SK-N-SH treated with all-trans-retinoic acid at 6 μM for 48 hours (cell line): ENCODE measurements at regions not wholly inside any gene's neighbourhood (a gene's known extent, or its start where the extent isn't known, plus 50 kb on each side); places are given as distances from the start of the nearest gene placed in this dataset.

Experiments
- ATAC-seq: fragments of 200-7000 bp; cut with Tn5 transposase; 3 replicates; pipeline ENCODE4 v1.9.1; 2020; ENCODE audit warnings: mild to moderate bottlenecking, moderate library complexity
- CREB5 ChIP-seq: fragments of 250-450 bp; sonication (Bioruptor Pico); IDR thresholded peaks from 2 replicates; pipeline ENCODE4 v1.5.1; 2020; ENCODE audit warnings: low read depth, mild to moderate bottlenecking, moderate library complexity
- CSDC2 ChIP-seq: fragments of 250-450 bp; sonication (Bioruptor Pico); IDR thresholded peaks from 2 replicates; pipeline ENCODE4 v1.5.0; 2020; ENCODE audit warnings: mild to moderate bottlenecking, moderate library complexity
- CSRNP3 ChIP-seq: fragments of 250-450 bp; sonication (Bioruptor Pico); IDR thresholded peaks from 2 replicates; pipeline ENCODE4 v1.5.1; 2021; ENCODE audit warnings: mild to moderate bottlenecking, moderate library complexity
- ESRRG ChIP-seq: fragments of 250-450 bp; sonication (Bioruptor Pico); IDR thresholded peaks from 2 replicates; pipeline ENCODE4 v1.6.1; 2021; ENCODE audit warnings: mild to moderate bottlenecking
- GLIS3 ChIP-seq: fragments of 250-450 bp; sonication (Bioruptor Pico); IDR thresholded peaks from 2 replicates; pipeline ENCODE4 v1.5.0; 2020; ENCODE audit warnings: mild to moderate bottlenecking, moderate library complexity
- ISL1 ChIP-seq: fragments of 250-450 bp; sonication (Bioruptor Pico); IDR thresholded peaks from 2 replicates; pipeline ENCODE4 v2.1.2; 2022; ENCODE audit warnings: mild to moderate bottlenecking, moderate library complexity
- OSR1 ChIP-seq: fragments of 250-450 bp; sonication (Bioruptor Pico); IDR thresholded peaks from 2 replicates; pipeline ENCODE4 v1.8.0; 2022; ENCODE audit warnings: moderate library complexity, mild to moderate bottlenecking, inconsistent platforms
- PATZ1 ChIP-seq: fragments of 250-450 bp; sonication (Bioruptor Pico); IDR thresholded peaks from 2 replicates; pipeline ENCODE4 v1.8.0; 2020; ENCODE audit warnings: mild to moderate bottlenecking, moderate library complexity, borderline replicate concordance
- POU6F1 ChIP-seq: fragments of 250-450 bp; sonication (Bioruptor Pico); IDR thresholded peaks from 2 replicates; pipeline ENCODE4 v1.8.0; 2021; ENCODE audit warnings: low read depth, mild to moderate bottlenecking, moderate library complexity, borderline replicate concordance
- PPARA ChIP-seq: fragments of 250-450 bp; sonication (Bioruptor Pico); IDR thresholded peaks from 2 replicates; pipeline ENCODE4 v1.5.0; 2020; ENCODE audit warnings: mild to moderate bottlenecking, borderline replicate concordance
- RARB ChIP-seq: fragments of 250-450 bp; sonication (Bioruptor Pico); IDR thresholded peaks from 2 replicates; pipeline ENCODE4 v1.8.0; 2021; ENCODE audit warnings: mild to moderate bottlenecking, moderate library complexity
- TCF4 ChIP-seq: fragments of 250-450 bp; sonication (Bioruptor Pico); IDR thresholded peaks from 2 replicates; pipeline ENCODE4 v1.8.0; 2021; ENCODE audit warnings: mild to moderate bottlenecking, moderate library complexity, borderline replicate concordance
- TSHZ2 ChIP-seq: fragments of 250-450 bp; sonication (Bioruptor Pico); IDR thresholded peaks from 2 replicates; pipeline ENCODE4 v1.5.0; 2020; ENCODE audit warnings: mild to moderate bottlenecking, moderate library complexity
- ZC3H10 ChIP-seq: fragments of 250-450 bp; sonication (Bioruptor Pico); IDR thresholded peaks from 2 replicates; pipeline ENCODE4 v1.5.1; 2021; ENCODE audit warnings: mild to moderate bottlenecking, moderate library complexity
- ZFP3 ChIP-seq: fragments of 250-450 bp; sonication (Bioruptor Pico); IDR thresholded peaks from 2 replicates; pipeline ENCODE4 v1.5.0; 2020; ENCODE audit warnings: mild to moderate bottlenecking, moderate library complexity
- ZFP30 ChIP-seq: fragments of 450-650 bp; formaldehyde crosslinking; IDR thresholded peaks from 2 replicates; pipeline ENCODE4 v1.5.0; 2022; ENCODE audit warnings: mild to moderate bottlenecking, moderate library complexity
- ZNF565 ChIP-seq: fragments of 450-650 bp; formaldehyde crosslinking; conservative IDR thresholded peaks from 2 replicates; pipeline ENCODE4 v1.5.0; 2020; ENCODE audit warnings: low read depth, mild to moderate bottlenecking, moderate library complexity
- ZNF70 ChIP-seq: fragments of 450-650 bp; formaldehyde crosslinking; IDR thresholded peaks from 2 replicates; pipeline ENCODE4 v1.5.0; 2020; ENCODE audit warnings: mild to moderate bottlenecking, moderate library complexity
- ZNF8 ChIP-seq: fragments of 450-650 bp; formaldehyde crosslinking; IDR thresholded peaks from 2 replicates; pipeline ENCODE4 v1.5.0; 2020; ENCODE audit warnings: mild to moderate bottlenecking, moderate library complexity

GRCh38 chr2:19574778-19575260, 216.4 kb upstream of the OSR1 start:
- TF ChIP-seq GLIS3 (CRISPR knock-in tag) = no peak
- no peak for TF ChIP-seq PATZ1 (CRISPR knock-in tag)
- TF ChIP-seq ZC3H10 (CRISPR knock-in tag) = no peak
- no peak for TF ChIP-seq ZNF565 (CRISPR knock-in tag)
- TF ChIP-seq OSR1 (CRISPR knock-in tag) = no peak
- no peak for TF ChIP-seq ISL1
- TF ChIP-seq PPARA (CRISPR knock-in tag) = no peak
- no peak for TF ChIP-seq POU6F1 (CRISPR knock-in tag)
- no peak for TF ChIP-seq TSHZ2
- no peak for TF ChIP-seq CSRNP3 (CRISPR knock-in tag)
- TF ChIP-seq ZNF8 = no peak
- TF ChIP-seq TCF4 (CRISPR knock-in tag) = no peak
- TF ChIP-seq ZNF70 (CRISPR knock-in tag) = no peak
- TF ChIP-seq CREB5 (CRISPR knock-in tag) = no peak
- TF ChIP-seq CSDC2 (CRISPR knock-in tag) = no peak
- no peak for TF ChIP-seq ZFP30 (CRISPR knock-in tag)
- TF ChIP-seq ZFP3 = no peak
- peak; percentile 48 for ATAC-seq

- ATAC-seq = no peak
These were observed 215.4 kb upstream of the OSR1 start for GRCh38 chr2:19573784-19574183.

More at GRCh38 chr2:19573784-19574183, 215.4 kb upstream of the OSR1 start:
- no peak for TF ChIP-seq GLIS3 (CRISPR knock-in tag)
- TF ChIP-seq ZC3H10 (CRISPR knock-in tag) = no peak
- no peak for TF ChIP-seq RARB
- no peak for TF ChIP-seq CSDC2 (CRISPR knock-in tag)
- no peak for TF ChIP-seq ZNF8
- no peak for TF ChIP-seq TCF4 (CRISPR knock-in tag)
- TF ChIP-seq OSR1 (CRISPR knock-in tag) = no peak
- no peak for TF ChIP-seq POU6F1 (CRISPR knock-in tag)
- no peak for TF ChIP-seq PATZ1 (CRISPR knock-in tag)
- TF ChIP-seq ZNF565 (CRISPR knock-in tag) = no peak
- TF ChIP-seq CSRNP3 (CRISPR knock-in tag) = no peak
- TF ChIP-seq ESRRG (CRISPR knock-in tag) = no peak
- TF ChIP-seq ZFP30 (CRISPR knock-in tag) = no peak
